BE2C (cell line): ENCODE measurements at regions not wholly inside any gene's neighbourhood (a gene's known extent, or its start where the extent isn't known, plus 50 kb on each side); places are given as distances from the start of the nearest gene placed in this dataset.

Source experiments
- DNase-seq: peaks from one replicate; pipeline ENCODE4 v3.0.0-alpha.2; 2020
- H3K27me3 ChIP-seq: fragments of 250-450 bp; sonication (Bioruptor Pico); 2 replicates; pipeline ENCODE4 v1.5.1; 2020; ENCODE audit warnings: mild to moderate bottlenecking
- H3K36me3 ChIP-seq: fragments of 250-450 bp; sonication (Bioruptor Pico); 2 replicates; pipeline ENCODE4 v1.5.1; 2020; ENCODE audit warnings: mild to moderate bottlenecking
- H3K4me1 ChIP-seq: fragments of 250-450 bp; sonication (Bioruptor Pico); 2 replicates; pipeline ENCODE4 v1.5.1; 2020
- H3K4me3 ChIP-seq: 2 replicates; pipeline ENCODE4 v1.5.1; 2011; ENCODE audit warnings: low read depth, low read length
- H3K9me3 ChIP-seq: fragments of 250-450 bp; sonication (Bioruptor Pico); 2 replicates; pipeline ENCODE4 v1.5.1; 2020
- TF ChIP-seq, protein P1 (sequence below): IDR thresholded peaks from 2 replicates; pipeline ENCODE4 v1.5.1; 2012; ENCODE audit warnings: mild to moderate bottlenecking, low read depth, low read length

GRCh38 chr6:140178520-140178919, 804.1 kb upstream of the CITED2 start:
- TF ChIP-seq, protein P1, sequence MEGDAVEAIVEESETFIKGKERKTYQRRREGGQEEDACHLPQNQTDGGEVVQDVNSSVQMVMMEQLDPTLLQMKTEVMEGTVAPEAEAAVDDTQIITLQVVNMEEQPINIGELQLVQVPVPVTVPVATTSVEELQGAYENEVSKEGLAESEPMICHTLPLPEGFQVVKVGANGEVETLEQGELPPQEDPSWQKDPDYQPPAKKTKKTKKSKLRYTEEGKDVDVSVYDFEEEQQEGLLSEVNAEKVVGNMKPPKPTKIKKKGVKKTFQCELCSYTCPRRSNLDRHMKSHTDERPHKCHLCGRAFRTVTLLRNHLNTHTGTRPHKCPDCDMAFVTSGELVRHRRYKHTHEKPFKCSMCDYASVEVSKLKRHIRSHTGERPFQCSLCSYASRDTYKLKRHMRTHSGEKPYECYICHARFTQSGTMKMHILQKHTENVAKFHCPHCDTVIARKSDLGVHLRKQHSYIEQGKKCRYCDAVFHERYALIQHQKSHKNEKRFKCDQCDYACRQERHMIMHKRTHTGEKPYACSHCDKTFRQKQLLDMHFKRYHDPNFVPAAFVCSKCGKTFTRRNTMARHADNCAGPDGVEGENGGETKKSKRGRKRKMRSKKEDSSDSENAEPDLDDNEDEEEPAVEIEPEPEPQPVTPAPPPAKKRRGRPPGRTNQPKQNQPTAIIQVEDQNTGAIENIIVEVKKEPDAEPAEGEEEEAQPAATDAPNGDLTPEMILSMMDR, result no peak
- H3K4me3 ChIP-seq, result no peak overlapping the region

DNA sequence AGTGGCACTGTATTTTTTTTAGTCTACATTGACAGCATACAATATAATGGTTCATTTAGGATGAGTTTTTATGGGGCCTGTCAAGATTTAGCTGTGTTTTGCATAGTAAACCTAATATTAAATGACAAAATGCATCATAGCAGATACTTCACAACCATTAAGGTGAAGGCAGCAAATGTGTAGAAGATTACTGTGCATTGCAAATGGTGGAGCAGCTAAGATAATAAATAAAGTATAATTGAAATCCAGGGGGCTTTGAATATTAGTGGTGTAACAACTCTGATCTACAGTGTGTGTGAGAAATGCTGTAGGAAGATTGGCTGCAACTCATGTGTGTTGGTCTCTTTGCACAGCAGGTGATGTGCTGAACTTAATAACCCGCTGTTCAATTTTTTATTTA, 801.9 kb upstream of the CITED2 start:
- H3K4me3 ChIP-seq, result no peak overlapping the region
- H3K36me3 ChIP-seq, result no peaks in the 10 kb centered on the region
- no peak for DNase-seq
- no peaks in the 10 kb centered on the region for H3K4me1 ChIP-seq
- no peaks in the 10 kb centered on the region for H3K9me3 ChIP-seq
- H3K27me3 ChIP-seq, result no peaks in the 10 kb centered on the region
- TF ChIP-seq, protein P1, result no peak

More at GRCh38 chr6:140178520-140178919, 804.1 kb upstream of the CITED2 start:
- DNase-seq, result no peak
- no peaks in the 10 kb centered on the region for H3K36me3 ChIP-seq
- no peaks in the 10 kb centered on the region for H3K4me1 ChIP-seq
- no peaks in the 10 kb centered on the region for H3K27me3 ChIP-seq
- H3K9me3 ChIP-seq, result no peaks in the 10 kb centered on the region

DNA sequence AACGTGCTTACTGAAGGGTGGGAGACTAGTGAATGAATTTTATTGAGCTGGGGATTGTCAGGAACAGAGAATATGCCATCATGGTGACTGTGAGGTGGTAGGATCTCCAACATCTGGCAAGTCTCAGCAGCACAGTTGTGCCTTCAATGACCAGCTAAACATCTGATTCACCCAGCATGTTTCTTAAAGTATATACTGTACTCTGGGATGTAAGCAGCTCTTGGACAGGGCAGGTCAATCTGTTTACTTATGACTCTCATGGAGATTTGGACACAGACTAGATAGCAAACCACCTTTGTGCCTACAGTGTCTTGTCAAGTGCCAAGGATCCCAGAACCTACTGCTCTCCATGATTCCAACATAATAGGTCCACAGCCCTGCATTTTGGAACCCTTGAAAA, 801.0 kb upstream of the CITED2 start:
- Histone ChIP-seq H3K4me1 (no peaks in the 10 kb centered on the region), H3K4me3 (no peak overlapping the region), H3K27me3 (no peaks in the 10 kb centered on the region), H3K36me3 (no peaks in the 10 kb centered on the region), H3K9me3 (no peaks in the 10 kb centered on the region)
- no peak for DNase-seq
- TF ChIP-seq, protein P1, result no peak

- Histone ChIP-seq H3K4me1 (no peaks in the 10 kb centered on the region), H3K4me3 (no peak overlapping the region), H3K36me3 (no peaks in the 10 kb centered on the region), H3K27me3 (no peaks in the 10 kb centered on the region), H3K9me3 (no peaks in the 10 kb centered on the region)
- TF ChIP-seq, protein P1, result no peak
- no peak for DNase-seq
Measured at GRCh38 chr6:140174524-140174923, 800.1 kb upstream of the CITED2 start.

DNA sequence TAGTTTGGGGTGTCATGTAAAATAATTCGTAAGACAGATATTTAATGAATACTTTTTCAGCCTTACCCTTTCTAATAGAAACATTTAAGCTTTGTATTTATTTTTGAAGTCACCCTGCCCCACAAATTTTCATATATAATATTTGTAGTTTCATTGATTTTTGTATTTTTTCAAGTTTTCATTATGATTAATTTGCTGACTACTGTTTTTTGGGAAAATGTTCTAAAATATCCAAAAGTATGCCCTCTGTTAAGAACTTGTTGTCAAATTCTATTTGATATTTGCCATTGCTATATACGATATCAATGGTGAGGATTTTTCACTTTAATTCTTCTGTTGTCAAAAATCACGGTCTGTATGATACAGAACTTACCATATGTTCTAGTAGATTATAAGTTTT, 793.9 kb upstream of the CITED2 start:
- no peaks in the 10 kb centered on the region for H3K4me1 ChIP-seq
- H3K4me3 ChIP-seq, result no peak overlapping the region
- TF ChIP-seq, protein P1, result no peak
- H3K27me3 ChIP-seq, result no peaks in the 10 kb centered on the region
- no peak for DNase-seq
- no peaks in the 10 kb centered on the region for H3K9me3 ChIP-seq
- no peaks in the 10 kb centered on the region for H3K36me3 ChIP-seq

DNA sequence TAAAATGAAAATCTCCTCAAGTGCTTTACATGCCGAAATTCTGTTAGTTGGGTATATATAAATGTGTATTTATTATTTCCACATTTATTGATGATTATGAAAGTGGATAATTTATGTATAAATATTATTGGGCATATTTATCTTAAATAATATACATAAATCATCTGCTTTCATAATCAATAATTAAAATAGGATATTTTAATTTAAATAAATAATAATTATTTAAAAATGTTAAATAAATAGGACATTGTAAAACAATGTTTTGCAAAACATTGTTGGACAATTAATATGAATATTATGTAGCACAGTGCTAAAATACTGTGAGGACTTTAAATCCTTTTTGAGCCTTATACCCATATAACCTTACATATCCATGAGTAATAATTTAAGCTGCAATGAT, 786.5 kb upstream of the CITED2 start:
- DNase-seq, result no peak
- TF ChIP-seq, protein P1, result no peak
- no peaks in the 10 kb centered on the region for H3K9me3 ChIP-seq
- H3K4me1 ChIP-seq, result no peaks in the 10 kb centered on the region
- H3K27me3 ChIP-seq, result no peaks in the 10 kb centered on the region
- no peak overlapping the region for H3K4me3 ChIP-seq
- no peaks in the 10 kb centered on the region for H3K36me3 ChIP-seq
